ENCODE measurements at regions not wholly inside any gene's neighbourhood (a gene's known extent, or its start where the extent isn't known, plus 50 kb on each side); places are given as distances from the start of the nearest gene placed in this dataset.

DNA sequence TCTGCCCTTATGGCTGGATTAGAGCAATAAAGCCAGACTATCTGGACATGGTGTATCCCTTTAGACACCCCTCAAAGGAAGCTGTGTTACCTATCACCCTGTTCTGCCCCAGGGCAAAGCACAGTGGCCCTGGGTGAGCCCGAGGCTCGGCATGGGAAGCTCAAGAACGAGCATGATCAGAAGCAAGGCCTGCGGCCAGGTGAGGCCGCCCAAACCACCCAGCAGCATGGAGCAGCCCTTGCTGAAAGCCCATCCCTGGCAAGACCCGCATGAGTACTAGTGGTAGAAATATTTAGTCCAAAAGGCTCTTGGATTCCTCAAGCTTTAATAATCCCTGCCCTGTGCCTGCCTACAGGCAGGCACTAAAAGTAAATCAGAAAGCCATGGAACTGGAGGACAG, 261.1 kb downstream of the MEX3B start (continued):
- TF ChIP-seq PKNOX1 (IDR thresholded peaks at IDR 0.05) (no peak), NUFIP1 (IDR thresholded peaks at IDR 0.05; ENCODE audit: partially characterized antibody) (no peak)
- TF ChIP-seq, protein P1, sequence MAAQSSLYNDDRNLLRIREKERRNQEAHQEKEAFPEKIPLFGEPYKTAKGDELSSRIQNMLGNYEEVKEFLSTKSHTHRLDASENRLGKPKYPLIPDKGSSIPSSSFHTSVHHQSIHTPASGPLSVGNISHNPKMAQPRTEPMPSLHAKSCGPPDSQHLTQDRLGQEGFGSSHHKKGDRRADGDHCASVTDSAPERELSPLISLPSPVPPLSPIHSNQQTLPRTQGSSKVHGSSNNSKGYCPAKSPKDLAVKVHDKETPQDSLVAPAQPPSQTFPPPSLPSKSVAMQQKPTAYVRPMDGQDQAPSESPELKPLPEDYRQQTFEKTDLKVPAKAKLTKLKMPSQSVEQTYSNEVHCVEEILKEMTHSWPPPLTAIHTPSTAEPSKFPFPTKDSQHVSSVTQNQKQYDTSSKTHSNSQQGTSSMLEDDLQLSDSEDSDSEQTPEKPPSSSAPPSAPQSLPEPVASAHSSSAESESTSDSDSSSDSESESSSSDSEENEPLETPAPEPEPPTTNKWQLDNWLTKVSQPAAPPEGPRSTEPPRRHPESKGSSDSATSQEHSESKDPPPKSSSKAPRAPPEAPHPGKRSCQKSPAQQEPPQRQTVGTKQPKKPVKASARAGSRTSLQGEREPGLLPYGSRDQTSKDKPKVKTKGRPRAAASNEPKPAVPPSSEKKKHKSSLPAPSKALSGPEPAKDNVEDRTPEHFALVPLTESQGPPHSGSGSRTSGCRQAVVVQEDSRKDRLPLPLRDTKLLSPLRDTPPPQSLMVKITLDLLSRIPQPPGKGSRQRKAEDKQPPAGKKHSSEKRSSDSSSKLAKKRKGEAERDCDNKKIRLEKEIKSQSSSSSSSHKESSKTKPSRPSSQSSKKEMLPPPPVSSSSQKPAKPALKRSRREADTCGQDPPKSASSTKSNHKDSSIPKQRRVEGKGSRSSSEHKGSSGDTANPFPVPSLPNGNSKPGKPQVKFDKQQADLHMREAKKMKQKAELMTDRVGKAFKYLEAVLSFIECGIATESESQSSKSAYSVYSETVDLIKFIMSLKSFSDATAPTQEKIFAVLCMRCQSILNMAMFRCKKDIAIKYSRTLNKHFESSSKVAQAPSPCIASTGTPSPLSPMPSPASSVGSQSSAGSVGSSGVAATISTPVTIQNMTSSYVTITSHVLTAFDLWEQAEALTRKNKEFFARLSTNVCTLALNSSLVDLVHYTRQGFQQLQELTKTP (IDR thresholded peaks at IDR 0.05; ENCODE audit: low read depth in 1 of 2, partially characterized antibody in 2 of 2) = no peak

DNA sequence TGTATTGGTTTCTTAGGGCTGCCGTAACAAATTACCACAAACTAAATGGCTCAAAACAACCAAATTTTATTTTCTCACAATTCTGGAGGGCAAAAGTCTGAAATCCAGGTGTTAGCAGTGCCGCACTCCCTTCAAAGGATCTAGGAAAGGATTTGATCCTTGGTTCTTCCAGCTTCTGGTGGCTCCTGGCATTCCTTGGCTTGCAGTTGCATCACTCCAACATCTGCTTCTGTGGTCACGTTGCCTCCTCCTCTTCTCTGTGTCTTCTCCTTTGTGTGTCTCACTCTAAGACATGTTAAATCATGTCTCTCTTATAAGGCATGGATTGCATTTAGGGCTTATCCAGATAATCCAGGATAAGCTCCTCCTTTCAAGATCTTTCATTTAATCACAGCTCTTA, 262.2 kb downstream of the MEX3B start:
- H3K9me3 ChIP-seq (replicated peaks; ENCODE audit: control insufficient read depth, insufficient read depth, low read depth, low read length) = no peaks in the 10 kb centered on the region
- no peak for FAIRE-seq
- H2AFZ ChIP-seq (ENCODE audit: low read depth, low read length) = no peak overlapping the region
- no TSS peak for BruUV-seq (replicated peaks)
- H4K20me1 ChIP-seq (replicated peaks; ENCODE audit: control insufficient read depth, insufficient read depth, low read length) = no peaks in the 10 kb centered on the region; the same call in 1 of the 2 replicates
- no peaks in the 10 kb centered on the region for H3K27me3 ChIP-seq (ENCODE audit: control insufficient read depth in 2 of 2, insufficient read depth in 2 of 2, low read length in 2 of 2)
- H3K79me2 ChIP-seq (ENCODE audit: control insufficient read depth, insufficient read depth, low read length) = no peaks in the 10 kb centered on the region
- ChIA-PET POLR2A (interaction anchor here (1.4 kb wide), 1 partner anchor 14 kb away, joined by 3 read pairs; no protein-coding TSS in a partner anchor), CTCF (ENCODE audit: low intra/inter-chr PET ratio) (no interaction called here)
- no peak for DNase-seq (ENCODE audit: extremely low read depth in 1 of 4, low spot score in 3 of 4)
- no peak overlapping the region for H3K4me2 ChIP-seq (ENCODE audit: insufficient read depth, low read length)
- H3K4me1 ChIP-seq (replicated peaks in 1 of 2; ENCODE audit: control insufficient read depth in 2 of 2, insufficient read depth in 2 of 2, low read length in 2 of 2) = no peaks in the 10 kb centered on the region
- intact Hi-C loops (cut with micrococcal nuclease) = no loop called here
- WGBS (ENCODE audit: insufficient coverage, low coverage, missing lambda C conversion rate) = 36% methylated on average over 3 of the region's 3 CpGs
- no peak overlapping the region for H3K4me3 ChIP-seq
- ATAC-seq = no peak
- in situ Hi-C loops (cut with MboI) = no loop called here
- no peak overlapping the region for H3K9ac ChIP-seq (ENCODE audit: insufficient read depth in 1 of 2, low read depth in 2 of 2, low read length in 2 of 2)
- no peaks in the 10 kb centered on the region for H3K36me3 ChIP-seq (ENCODE audit: control insufficient read depth, insufficient read depth, low read length)
- no peaks in the 10 kb centered on the region for H3K9me1 ChIP-seq (ENCODE audit: control insufficient read depth, insufficient read depth, low read length)
- no peak overlapping the region for H3K27ac ChIP-seq (ENCODE audit: extremely low read depth, low read depth, low read length)
- TF ChIP-seq RBM34 (IDR thresholded peaks at IDR 0.05; ENCODE audit: borderline replicate concordance, insufficient read depth, low read length) = no peak
- TF ChIP-seq ZFP1 (CRISPR knock-in tag; IDR thresholded peaks at IDR 0.05) = no peak
- TF ChIP-seq HOXB6 (CRISPR knock-in tag; IDR thresholded peaks at IDR 0.05; ENCODE audit: borderline replicate concordance) = no peak
- no peak for TF ChIP-seq CTBP1 (IDR thresholded peaks at IDR 0.05; ENCODE audit: borderline replicate concordance)
- TF ChIP-seq, protein P2, sequence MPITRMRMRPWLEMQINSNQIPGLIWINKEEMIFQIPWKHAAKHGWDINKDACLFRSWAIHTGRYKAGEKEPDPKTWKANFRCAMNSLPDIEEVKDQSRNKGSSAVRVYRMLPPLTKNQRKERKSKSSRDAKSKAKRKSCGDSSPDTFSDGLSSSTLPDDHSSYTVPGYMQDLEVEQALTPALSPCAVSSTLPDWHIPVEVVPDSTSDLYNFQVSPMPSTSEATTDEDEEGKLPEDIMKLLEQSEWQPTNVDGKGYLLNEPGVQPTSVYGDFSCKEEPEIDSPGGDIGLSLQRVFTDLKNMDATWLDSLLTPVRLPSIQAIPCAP (CRISPR knock-in tag; IDR thresholded peaks at IDR 0.05; ENCODE audit: borderline replicate concordance) = no peak
- TF ChIP-seq ZC3H4 (CRISPR knock-in tag; IDR thresholded peaks at IDR 0.05; ENCODE audit: borderline replicate concordance) = no peak
- no peak for TF ChIP-seq HOMEZ (CRISPR knock-in tag; IDR thresholded peaks at IDR 0.05)
- no peak for TF ChIP-seq POLR2AphosphoS2 (IDR thresholded peaks at IDR 0.05; ENCODE audit: low read length)
- no peak for TF ChIP-seq HDAC8 (tag; IDR thresholded peaks at IDR 0.05)
- no peak for TF ChIP-seq HES1 (IDR thresholded peaks at IDR 0.05; ENCODE audit: low read depth)
